T1000 (cell line): ENCODE measurements at regions not wholly inside any gene's neighbourhood (a gene's known extent, or its start where the extent isn't known, plus 50 kb on each side); places are given as distances from the start of the nearest gene placed in this dataset.

Experiments used
- DNase-seq: peaks from one replicate; lab custom pipeline; 2025; ENCODE audit warnings: mixed read lengths; lab: John Stamatoyannopoulos, UW

DNA sequence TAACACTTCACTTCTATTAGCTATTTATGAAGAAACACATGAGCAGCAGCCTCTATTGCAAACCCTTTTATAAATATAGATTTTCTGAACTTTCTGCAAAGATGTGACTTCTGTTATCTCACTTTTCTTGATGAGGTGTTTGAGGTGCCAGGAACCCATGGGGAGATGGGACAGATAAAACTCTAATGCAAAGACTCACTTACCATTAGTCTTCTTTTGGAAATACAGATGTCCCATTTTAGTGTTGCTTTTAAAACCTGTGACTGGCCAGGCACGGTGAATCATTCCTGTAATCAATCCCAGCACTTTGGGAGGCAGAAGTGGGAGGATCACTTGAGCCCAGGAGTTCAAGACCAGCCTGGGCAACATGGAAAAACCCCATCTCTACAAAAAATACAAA, 171.3 kb upstream of the GAS1 start:
- DNase-seq = no peak

DNA sequence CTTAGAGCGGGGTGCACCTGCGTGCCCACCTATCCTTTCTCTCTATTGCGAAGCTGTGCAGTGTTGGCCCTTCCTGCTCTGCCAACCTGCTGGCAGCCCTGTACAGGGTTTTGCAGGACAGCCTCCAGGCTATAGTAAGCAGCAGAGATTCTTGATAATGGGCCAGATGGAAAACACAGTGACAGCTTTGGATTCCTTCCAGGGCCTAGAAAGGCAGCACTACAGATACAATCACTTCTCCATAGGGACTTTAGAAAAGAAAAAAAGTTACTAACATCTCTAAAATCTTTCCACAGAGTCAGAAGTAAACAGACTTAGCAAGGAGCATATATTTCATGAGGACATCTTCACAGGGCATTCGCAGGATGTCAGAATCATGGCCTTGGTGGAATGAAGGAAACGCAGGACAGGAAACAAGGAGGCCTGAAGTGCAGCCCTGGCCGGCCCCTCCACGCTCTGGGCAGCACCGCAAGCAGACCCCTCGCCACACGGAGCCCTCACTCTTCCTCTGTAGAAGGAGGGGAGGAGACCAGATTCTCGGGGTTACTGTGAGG, 172.1 kb upstream of the GAS1 start:
- DNase-seq = peak; percentile 55

DNA sequence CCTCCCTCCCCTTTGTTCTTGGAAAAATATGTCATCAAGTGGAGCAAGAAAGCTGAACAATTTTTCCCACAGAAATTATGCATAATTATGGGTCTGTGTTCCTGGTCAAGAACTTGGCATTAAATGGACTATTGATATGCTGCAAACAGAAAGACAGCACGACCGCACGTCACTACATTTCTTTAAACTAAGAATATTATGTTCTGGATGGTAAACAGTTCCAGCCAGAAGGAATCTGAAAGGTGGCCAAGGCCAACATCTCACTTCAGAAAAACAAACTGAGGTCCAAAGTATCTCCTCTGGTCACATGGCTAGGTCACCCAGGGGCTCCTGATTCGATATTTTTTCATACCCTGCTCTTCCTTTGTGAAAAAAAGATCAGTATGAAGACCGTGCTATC, 173.3 kb upstream of the GAS1 start:
- DNase-seq = no peak

DNA sequence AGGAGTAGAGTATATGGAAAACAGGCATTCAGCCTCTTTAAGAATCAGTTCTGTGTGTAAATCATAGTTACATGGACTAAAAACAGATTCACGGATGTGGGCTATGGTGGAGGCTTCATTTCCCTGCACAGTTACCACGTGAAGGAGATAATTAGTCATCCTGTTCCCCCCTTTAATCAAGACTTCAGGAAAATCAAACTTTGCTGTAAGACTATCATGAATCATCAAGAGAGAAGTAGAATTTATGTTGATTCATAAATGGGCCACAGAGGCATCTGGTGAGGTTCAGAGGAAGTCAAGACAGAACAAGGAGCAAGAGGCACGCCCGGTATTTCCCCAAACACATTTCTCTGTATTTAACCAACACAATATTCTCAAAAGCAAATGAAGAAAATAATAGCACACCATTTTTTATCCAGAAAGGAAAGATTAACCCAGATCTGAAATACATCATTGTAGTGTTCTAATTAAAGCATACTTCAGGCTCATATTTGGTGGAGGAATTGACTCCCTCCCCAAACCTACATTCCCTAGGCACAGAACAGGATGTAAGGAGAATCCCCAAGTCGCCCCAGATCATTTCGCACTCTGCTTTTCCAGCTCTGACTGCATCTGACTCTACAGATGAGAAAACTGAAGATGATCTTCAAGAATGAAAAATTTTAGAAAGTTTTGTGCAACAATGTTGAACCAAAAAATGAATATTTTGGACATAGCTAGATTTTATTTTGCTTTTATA, 175.8 kb upstream of the GAS1 start:
- no peak for DNase-seq

DNA sequence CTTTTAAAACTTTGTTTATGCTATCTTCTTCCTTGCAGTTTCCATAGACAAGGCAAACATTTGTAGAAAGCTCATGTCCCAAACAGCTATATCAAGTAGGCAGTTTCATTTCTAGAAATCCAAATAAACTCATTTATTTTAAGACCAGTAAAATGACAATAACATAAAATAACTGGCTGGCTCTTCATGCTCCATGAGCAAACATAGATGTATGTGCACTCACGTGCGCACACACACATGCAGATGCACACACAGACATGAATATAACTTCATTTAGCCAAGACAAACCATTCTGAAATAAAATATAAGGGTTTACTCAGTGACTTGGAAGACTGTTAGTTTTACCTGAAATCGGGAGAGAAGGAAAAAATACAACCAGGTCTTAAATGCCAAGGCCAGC, 176.5 kb upstream of the GAS1 start:
- DNase-seq = no peak

DNA sequence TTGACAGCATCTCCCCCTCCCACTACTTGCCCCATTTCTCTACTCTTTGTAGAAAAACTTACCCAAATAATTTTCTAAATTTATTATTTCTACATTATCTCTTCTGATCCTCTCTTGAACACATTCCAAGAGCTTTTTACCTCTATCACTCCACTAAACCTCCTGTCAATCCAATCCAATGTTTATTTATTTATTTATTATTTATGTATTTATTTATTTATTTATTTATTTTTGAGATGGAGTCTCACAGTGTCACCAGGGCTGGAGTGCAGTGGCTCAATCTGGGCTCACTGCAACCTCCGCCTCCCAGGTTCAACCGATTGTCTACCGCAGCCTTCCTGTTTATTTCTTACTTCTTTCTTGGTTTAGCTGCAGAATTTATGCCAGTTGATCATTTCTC, 178.5 kb upstream of the GAS1 start:
- DNase-seq = no peak

DNA sequence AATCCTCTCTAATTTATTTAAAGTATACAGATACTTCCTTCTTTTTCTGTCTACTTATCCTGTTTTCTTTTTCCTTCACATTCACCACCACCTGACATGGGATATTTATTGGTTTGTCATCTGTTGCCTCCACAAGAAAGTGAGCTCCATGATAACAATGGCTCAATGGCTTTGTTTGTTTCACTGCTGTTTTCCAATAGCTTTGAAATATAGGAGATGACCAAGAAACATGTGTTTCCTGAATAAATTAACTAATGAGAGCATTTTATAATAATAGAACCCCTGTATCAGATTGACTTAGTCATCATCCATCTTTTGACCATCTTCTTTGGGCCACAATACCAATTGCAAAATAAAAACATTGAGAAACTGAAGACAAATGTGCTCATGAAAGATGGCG, 180.2 kb upstream of the GAS1 start:
- no peak for DNase-seq

DNA sequence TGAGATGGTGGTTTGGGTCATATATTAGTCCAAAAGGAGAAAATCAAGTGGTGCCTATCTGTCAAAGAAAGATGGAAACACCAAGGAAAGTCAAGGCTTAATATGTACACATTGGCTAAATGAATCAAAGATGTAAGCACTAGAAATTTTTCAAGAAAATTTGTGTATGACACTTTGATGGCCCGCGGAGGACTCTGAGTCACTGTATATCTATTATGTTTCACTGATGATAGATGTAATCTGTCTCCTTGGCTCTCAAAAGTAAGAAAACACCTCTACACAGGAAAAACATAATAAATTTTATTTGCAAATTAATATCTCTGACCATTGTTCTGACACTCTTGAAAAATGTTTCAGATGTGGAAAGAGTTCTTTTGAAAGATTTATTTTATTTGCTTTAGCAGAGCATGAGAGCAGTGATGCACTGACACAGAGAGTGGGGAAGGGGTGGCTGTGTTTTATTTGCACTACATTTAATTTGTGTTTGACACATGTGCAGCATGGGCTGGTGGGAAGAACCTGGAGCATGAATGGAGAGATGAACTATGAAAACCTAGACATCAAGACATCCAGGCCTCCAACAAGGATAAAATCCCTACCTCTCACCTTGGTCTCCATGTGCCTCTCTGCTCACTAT, 180.8 kb upstream of the GAS1 start:
- DNase-seq = no peak

DNA sequence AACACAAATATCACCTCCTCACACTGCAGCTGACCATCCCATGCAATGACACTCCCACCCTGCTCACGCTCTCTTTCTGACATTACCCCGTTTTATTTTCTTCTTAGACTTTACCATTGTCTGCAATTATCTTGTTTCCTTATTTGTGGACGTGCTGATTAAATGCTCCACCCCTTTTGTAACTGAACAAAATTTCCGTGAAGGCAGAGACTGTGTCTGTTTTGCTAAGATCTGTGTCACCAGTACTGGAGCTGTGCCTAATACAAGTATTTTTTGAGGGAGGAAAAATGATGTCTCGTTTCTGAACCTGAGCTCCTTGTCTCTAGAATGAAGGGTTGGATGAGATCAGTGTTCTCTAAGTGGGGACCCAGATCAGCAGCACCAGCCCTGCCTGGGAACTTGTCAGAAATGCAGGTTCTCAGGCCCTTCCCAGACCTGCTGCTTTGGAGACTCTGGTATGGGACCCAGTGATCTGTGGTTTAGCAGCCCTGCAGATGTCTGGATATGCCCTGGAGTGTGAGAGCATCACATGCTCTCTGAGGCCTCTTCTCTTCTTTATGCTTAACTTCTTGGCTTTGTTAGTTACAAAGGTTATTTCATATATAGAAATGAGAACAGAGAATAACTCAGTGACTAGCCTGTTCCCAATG, 181.7 kb upstream of the GAS1 start:
- no peak for DNase-seq

DNA sequence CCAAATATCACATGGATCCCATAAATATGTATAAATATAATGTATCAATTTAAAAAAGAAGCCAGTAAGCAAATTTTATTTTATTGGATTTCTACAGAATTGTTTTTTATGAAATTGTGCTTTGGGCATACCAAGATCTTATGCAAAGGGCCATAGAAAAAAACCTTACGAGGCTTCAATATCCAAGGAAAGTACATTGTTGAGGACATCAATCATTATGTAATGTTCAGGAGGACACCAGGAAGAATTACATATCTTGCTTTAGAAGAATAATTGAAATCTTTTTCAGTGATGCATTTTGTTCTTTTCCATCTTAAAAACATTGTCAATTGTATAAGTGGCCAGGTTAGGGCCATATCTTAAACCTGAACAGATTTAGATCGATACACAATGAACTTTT, 187.8 kb upstream of the GAS1 start:
- no peak for DNase-seq

DNA sequence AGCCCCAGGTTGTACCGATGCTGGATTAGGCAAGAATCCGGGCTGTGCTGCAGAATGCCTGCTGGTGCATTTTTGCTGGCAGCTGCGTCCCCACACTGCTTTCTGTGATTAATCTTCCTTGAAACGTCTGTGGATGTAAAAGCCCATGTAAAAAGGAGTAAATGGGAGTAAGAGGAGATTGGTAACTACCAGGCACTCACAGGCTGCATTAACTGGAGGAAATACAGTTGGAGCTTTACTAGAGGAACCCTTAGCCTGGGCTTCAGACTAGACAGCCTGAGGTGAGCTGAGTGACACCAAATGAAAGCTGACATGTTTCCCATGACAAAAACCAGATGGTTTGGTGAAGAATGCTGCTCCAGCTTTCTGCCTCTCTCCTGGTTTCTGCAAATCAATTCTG, 190.4 kb upstream of the GAS1 start:
- DNase-seq = no peak

DNA sequence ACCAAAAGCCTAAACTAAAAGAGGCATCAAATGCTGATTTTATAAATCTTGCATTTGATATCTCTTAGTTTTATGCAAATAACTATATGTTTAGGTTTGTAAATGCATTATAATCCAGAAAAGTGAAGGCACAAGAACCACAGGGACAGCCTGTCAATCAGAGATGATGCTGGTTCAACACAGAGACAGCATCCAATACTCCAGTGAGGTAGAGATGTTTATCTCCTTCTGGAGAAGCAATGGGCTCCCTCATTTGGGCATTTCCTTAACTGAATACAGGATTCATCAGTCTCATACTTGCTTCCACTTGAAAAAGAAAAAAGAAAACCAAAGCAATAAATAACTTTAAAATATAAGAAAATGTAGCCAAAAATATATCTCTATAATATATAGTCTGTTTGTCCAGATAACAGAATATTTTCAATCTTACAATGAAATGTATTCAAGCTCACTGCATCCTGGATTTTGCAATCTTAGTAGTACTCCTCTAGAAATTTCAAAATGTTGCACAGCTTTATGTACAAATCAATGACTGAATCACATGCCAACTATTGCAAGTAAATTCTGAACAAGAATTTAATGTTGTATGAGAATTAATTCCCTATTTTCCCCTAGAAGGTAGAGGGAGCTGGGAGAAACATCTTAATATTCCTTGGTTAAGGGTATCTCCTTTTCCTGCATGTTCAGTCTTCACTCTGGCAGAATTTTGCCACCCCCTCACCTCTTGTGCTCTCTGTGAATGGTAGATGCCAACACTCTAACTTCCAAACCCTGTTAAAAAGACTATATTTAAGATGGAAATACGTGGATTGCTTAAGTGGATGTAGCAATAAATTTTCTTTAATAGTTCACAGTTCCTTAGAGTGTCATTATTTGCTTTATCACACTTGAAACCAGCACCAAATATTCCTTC, 191.1 kb upstream of the GAS1 start:
- DNase-seq = no peak

DNA sequence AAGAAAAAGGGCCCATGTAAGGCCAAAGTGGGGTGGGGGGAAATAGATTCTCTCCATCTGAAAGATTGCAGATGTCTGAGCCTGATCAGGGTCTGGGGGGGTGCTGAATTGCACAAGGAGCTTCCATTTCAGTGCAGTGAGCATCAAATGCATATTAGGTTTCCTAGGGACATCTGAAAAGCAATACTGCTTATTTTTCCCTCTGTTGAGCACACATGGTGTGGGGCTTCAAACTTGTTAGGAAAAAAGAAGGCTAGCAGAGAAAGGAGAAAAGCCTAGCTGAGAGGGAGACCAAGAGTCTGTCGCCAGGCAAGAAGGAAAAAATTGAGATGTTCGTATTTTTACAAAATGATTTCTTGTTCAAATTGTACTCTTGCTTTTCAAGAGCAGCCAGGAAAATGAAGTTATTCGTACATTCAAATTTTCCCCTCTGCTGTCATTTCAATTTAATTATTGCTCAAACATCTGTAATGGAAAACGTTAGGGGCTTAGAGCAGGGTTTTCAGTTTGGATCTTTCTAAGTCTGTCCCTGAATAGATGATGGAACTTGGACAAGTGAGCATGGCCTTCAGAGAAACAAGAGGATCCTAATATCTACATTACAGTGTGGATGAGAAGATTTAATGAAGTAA, 191.9 kb upstream of the GAS1 start:
- DNase-seq = no peak

DNA sequence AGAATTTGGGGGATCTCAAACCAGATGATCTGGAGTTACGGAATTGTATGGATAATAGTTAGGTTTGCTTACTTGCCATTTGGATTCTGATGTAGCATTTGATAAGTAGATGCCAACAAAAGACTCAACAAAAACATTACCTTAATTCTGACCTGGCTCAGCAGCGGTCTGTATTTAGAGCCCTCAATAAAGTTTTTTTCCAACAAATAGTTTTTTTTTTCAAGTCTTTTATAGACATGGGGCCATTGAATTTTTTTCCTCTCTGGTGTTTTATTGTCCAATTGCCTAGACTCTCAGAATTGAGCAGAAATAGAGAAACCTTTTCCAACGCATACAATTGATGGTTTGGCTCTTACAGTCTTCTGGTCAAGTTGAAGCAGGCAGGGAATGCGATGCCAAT, 192.8 kb upstream of the GAS1 start:
- DNase-seq = no peak

DNA sequence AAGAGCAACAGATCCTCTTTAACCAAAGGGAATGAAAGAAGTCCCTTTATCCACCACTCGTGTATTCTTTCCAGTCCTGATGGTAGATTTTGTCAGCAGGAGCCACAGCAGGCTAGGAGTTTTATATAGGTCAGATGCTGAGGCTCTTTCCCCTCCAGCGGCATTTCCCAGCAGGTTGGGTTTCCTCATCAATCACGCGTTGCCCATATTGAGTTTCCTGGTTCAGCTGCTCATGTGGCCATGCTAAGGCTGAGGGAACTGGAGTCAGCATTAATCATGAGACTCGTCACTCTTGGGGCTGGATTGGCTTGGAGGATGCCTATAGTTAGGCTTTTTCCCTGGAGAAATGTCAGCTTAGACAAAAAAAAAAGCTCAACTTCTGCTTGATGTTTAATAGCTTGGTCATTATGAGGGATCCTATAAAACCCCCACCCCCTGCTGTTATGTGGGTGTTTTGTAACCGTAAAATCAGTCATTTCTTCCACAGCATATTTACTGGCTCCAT, 193.4 kb upstream of the GAS1 start:
- peak; percentile 69 for DNase-seq

DNA sequence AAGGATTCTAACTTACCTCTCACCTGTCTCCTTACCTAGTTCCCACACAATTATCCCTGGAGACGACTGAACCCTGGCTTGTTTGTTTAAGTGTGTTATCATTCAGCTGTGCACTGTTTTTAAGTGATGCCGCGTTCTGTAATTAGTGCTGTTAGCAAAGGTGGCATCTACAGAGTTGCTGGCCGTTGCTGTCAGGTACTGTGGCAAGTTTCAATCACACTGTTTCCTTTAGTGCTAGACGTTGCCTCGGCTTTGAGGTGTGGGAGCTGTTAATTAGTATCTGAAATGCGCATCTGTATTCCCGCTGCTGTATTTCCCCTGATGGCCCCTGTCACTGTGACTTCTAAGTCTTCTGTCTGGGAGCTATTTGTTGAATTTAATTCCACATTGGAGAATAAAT, 193.8 kb upstream of the GAS1 start:
- peak; percentile 42 for DNase-seq

DNA sequence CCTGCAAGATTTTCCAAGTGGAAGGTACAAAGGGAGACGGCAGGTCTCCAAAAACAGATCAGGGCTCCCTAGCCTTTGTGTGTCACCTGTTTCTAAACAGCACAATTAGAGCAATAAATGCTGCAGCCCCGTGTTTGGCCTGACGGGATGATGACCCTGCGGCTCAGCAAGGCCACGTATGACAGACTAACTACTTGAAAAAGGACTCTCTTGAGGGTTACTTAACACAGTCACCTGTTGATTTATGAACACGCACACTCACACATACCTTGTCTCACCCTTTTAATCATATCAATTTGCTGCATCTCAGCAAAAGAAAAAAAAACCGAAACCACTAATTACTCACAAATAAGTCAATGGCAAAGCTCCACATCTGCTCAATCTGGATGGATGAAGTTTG, 199.6 kb upstream of the GAS1 start:
- no peak for DNase-seq

DNA sequence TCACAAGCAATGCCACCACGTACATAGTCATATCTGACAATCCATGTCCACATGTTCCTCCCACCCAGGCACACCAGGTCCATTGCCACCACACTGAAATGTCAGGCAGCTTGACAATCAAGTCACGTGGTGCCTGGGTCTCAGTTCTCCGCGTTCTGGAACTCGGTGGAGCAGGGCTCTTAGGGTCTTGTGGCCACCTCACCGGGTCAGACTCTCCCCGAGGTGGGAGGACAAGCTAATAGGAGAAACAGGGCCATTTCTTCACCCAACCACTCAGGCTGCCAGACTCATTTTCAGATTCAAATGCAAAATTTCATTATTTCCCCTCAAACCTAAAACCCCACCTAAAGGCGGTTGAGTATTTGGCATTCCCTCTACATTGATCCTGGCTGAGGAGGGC, 200.5 kb upstream of the GAS1 start:
- no peak for DNase-seq

DNA sequence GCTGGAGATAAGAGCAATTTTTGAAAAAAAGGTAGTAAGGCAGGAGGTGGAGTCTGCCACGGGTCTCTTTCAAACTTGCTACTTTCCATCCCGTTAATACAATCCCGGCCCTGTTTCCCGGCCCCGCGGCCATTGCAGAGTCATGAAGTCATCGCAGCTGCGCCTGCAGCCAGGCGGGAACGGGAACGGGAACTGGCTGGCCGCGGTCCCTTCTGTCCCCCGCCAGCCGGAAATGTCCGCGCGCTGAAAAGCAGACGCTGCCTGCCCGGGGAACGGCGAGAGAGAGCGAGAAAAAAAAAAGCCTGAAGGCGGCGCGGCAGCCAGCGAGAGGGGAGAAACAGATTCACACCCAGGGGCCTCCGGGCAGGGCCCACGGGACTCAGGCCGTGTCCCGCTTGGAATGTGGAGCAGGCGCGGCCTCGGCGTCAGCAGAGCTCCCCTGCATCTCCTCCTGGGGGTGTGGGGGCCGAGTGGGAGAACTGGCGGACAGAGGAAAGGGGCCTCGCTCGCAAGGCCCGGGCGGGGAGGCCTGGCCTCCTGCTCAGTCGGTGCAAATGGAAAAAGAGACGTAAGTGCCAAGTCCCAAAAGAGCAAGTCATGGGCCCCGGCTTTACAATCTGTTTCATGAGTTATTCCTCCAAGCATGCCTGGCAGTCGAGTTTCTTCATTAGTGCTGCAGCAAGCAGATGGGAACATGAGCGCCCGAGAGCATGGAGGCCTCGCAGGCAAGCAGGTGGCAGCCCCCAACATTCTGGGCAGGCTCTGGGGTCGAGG, 201.2 kb upstream of the GAS1 start:
- DNase-seq = no peak

DNA sequence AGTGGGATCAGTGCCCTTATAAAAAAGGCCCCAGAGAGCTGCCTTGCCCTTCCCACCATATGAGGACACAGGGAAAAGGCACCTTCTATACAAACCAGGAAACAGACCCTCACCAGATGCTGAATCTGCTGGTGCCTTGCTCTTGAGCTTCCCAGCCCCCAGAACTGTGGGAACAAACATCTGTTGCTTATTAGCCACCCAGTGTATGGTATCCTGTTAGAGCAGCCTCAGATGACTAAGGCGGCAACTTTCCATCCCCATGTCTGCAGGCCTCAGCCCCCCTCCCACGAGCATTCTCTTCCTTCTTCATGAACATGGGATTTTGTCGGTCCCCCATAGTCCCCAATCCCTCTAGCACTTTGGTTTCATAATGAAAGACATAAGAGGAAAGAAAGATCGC, 202.5 kb upstream of the GAS1 start:
- no peak for DNase-seq

DNA sequence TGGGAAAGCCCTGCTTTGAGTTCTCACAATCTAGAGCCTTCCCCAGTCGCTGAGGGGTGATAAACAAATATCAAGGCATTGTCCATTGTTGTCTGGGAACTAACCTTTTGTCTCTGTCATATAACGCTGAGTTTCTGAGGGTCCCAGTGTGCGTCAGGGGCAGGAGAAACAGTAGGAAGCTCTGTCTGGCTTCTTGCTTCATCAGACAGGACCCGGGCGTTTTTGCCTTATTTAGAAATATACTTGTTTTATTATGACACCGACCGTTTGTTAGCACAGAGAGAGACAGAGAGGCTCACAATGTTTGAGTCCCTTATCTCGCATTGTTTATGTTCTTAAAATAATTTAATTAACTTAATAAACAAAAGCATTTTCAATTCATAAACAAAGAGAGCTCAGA, 204.9 kb upstream of the GAS1 start:
- no peak for DNase-seq
